HG03378 (cell line): ENCODE measurements at regions not wholly inside any gene's neighbourhood (a gene's known extent, or its start where the extent isn't known, plus 50 kb on each side); places are given as distances from the start of the nearest gene placed in this dataset.
"Not testable (repeated sequence)": the region's sequence is repeated elsewhere in the genome, so short reads cannot be mapped to it uniquely, and the experiment has no call there.

ENCODE experiments used
- ATAC-seq: cut with Tn5 transposase; IDR thresholded peaks from one replicate; pipeline ENCODE4 v1.9.1; 2021; ENCODE audit warnings: mild to moderate bottlenecking, moderate library complexity; ENCODE audit not compliant: unreplicated experiment

DNA sequence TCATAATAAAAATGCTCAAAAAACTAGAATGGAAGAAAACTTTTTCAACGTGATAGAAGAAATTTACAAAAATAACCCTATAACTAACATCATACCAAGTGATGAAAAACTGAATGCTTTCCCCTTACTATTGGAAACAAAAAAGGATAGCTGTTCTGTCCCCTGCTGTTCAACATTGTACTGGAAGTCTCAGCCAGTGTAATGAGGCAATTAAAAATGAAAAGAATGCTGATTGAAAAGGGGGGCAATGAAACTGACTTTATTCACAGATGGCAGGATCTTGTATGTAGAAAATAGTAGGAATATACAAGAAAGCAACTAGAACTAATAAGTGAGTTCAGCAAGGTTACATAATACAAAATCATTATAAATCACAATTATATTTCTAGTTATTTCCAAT, 337.9 kb upstream of the KITLG start:
- ATAC-seq: no peak

DNA sequence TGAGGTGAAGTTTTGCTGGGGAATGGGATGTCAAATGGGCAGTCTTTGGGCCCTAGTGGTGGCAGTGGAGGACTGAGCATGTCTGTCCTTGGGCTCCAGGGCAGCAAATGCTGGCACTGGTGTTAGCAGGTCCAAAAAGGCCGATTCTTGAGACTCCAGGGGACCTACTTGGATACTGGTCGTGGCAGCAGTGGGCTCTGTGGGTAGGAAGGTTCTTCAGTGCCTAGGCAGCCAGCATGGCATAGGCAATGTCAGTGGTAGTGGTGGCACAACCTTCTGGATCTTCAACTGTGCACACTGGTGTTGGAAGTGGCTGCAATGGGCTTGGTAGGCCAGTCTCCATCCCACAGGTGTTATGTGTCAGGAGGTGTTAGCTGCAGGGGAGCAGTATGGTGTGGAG, 334.7 kb upstream of the KITLG start:
- no peak for ATAC-seq

DNA sequence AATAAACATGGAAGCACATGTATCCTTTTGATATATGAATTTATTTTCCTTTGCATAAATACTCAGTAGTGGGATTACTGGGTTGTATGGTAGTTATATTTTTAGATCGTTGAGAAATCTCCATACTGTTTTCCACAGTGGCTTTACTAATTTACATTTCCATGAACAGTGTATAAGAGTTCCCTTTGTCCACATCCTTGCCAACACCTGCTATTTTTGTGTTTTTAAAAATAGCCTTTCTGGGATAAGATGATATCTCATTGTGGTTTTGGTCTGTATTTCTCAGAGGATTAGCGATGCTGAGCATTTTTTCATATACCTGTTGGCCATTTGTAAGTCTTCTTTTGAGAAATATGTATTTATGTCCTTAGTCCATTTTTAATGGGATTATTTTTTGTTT, 329.2 kb upstream of the KITLG start:
- ATAC-seq: no peak

DNA sequence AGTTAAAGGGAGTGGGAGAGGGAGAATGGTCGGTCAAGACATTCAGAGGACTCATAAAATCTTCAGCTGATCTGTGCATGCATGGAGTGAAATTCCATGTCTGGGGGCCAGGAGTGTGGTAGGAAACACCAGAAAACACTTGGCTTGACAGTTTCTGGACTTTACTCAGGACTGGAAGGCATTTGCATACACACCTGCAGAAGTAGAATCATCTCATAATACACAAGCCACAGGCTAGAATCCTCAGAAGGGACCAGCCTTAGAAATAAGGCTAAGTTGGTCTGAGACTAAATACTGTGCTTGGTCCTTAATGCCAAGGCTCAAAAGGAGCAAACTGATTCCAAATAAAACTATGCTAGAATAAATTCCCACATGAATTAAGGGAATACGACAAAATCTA, 328.1 kb upstream of the KITLG start:
- ATAC-seq: no peak

DNA sequence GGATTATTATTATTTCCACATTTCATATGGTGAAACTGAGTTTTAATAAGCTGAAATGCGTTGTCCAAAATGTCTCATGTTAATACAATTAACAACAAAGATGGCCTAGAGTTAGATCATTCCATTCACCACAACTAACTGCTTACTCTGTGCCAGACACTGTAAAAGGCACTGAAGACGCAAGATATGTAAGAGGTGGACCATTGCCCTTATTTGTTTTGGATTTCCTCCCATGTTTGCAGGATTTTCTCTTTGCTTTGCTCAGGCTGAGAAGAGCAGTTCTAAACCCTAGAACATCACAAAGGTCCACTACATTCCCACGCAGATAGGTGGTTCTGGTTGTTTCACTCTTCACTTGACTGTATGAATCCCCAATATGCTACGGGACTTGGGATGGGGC, 324.4 kb upstream of the KITLG start:
- no peak for ATAC-seq

DNA sequence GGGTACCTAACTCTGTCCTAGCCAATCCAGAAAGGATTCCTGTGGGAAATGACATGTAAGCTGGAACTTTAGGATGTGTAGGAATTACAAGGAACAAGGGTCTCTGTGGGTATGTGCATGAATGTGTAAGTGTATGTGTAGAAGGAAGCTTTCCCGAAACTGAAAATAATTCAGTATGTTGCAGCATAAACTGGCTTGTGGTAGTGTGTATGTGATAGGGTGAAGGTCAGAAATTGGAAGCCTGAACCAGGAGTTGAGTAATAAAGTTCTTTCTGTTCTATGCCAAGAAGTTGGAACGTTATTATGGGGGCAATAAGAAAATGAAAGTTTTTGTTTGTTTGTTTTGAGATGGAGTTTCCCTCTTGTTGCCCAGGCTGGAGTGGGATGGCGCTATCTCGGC, 323.1 kb upstream of the KITLG start:
- no peak for ATAC-seq

DNA sequence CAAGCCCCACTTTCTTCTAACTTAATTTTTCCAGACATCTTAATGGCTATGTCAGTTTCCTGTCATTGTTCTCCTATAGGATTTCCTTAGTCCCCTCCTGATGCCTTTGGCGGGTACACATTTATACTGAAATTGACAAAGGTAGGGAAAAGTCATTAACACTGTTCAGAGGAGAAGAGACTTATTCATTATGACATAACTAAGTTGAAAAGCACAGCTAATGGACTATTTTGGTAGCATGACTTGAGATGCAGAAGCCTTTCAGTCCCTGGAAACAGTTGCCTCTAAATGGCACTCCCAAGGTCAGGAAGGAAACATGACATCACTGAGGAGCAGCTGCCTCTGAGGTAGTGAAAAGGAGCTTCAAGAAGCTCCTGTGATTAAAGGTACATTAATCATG, 317.5 kb upstream of the KITLG start:
- ATAC-seq: no peak

DNA sequence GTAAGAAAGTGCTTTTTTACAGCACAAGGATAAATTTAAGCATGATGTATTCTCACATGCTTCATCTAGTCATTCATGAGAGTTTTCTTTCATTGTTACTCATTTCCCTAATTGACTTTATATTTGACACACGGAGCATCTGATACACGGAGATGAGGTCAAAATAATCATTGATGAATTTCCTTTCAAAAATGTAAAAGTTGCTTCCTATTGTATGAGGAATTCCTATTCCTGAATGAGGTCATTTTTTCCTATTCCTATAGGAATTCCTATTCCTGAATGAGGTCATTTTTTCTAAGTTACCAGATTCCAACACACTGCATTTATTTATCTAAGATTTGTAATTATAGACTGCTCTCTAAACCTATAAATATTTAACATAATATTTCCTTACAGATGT, 316.7 kb upstream of the KITLG start:
- ATAC-seq: no peak

DNA sequence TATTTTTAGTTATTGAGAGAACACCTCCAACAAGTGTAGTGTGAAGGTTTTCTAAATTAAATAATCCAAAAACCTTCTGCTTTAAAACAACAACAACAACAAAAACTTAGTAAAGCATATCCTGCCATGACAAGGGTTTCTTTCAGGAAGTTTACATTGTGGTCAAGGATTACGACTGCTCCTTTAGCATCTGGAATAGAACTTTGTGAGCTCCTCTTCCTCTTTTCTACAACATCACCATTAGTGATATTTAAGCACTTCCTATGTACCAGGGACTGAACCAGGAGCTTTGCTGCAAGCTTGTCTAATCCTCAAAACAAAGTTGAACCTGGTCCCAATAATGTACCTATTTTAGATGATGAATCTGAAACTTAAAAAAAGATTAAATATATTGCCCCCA, 315.4 kb upstream of the KITLG start:
- ATAC-seq: no peak

DNA sequence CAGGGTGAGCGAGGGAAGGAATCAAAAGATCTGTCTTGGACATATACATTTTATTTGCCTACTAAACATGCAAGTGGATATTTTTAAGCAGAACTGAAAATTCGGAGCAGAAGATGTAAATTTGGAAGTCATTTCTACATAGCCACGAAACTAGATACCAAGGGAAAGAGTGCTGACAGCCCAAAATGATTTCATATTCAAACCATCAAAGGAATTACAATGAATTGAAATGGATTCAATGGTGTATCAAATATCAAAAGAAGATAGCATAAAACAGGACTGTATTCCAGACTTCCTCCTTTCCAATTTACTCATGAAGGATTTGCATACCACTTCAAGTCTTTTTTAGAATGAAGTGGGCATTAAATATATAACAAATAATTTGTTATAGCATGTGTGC, 313.5 kb upstream of the KITLG start:
- no peak for ATAC-seq

DNA sequence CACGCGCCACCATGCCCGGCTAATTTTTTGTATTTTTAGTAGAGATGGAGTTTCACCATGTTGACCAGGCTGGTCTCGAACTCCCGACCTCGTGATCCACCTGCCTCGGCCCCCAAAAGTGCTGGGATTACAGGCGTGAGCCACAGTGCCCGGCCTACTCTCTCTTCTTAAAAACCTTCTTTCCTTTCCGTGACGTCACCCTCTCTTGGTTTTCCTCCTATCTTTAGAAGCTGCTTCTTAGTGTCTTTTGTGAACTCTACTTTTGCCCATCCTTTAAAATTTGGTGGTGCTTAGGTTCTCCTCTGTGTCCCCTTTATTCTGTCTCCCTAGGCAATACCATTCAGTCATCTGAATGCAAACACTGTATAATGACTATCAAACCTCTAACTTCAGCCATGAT, 311.2 kb upstream of the KITLG start:
- not testable (repeated sequence) for ATAC-seq

DNA sequence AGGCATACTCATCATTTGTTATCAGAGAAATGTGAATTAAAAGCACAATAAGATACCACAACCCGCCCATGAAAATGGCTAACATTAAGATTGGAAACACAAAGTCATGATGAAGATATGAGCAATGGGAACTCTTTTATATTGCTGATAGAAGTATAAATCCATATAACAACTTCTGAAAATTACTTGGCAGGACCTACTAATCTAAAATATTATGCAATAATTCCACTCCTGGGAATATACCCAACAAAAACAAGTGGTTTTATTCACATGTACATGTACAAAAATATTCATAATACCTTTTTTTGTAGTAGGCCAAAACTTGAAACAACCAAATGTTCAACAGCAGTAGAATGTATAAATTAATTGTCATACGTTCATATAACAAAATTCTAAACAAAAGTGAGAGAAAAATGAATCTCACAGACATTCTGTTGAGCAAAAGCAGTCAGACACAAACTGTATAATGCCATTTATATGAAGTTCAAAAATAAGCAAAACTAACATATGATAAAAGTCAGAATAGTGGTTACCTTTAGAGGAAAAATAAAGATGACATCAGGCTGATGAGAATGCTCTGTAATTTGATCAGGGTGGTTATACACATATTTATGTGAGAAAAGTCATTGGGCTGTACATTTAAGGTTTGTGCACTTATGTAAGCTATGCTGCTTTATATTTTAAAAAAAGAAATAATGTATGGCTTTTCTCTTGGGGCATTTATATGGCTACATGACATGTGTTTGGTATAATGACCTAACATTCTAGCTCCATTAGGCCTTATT, 309.2 kb upstream of the KITLG start:
- no peak for ATAC-seq

DNA sequence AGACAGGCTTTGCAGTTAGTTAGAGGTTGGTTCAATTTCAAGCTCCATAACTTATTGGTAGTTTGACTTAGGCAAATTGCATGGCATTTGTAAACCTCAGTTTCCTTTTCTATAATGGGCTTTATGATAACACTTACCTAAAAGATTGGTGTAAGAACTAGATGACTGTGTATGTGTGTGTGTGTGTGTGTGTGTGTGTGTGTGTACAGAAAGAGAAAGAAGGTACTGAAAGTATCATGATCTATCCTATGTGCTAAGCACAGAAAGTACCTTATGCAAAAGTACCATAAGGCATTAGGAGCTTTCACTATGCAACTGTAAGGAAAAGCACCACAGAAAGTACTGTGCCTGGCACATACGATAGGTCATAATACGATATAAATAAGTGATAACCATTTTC, 304.3 kb upstream of the KITLG start:
- ATAC-seq: peak; percentile 75

DNA sequence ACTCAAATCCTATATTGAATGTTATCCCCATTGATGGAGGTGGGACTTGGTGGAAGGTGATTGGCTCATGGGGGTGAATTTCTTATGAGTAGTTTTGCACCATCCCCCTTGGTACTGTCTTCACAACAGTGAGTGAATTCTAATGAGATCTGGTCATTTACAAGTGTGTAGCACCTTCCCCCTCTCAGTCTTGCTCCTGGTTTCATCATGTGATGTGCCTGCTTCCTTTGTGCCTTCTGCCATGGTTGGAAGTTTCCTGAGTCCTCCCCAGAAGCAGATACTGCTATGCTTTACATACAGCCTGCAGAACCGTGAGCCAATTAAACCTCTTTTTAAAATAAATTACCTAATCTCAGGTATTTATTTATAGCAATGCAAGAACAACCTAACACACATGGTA, 302.4 kb upstream of the KITLG start:
- ATAC-seq: no peak

DNA sequence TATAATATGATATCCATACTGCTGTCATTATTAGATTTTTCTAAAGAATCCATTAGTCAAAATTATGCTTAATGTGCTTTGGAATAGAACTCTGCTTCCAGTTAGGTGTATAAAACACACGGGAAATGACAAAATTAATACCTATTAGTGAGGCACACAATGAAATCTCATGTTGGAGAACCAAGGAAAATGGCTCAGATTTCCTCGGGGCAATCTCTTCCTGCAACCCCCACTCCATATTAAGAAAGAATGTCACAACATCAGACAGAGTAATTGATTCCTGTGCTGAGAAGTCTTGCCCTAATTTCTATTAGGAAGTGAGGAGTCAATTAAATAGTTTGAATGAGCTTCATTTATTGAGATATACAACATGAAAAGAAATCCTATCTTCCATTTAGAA, 299.8 kb upstream of the KITLG start:
- ATAC-seq: no peak

DNA sequence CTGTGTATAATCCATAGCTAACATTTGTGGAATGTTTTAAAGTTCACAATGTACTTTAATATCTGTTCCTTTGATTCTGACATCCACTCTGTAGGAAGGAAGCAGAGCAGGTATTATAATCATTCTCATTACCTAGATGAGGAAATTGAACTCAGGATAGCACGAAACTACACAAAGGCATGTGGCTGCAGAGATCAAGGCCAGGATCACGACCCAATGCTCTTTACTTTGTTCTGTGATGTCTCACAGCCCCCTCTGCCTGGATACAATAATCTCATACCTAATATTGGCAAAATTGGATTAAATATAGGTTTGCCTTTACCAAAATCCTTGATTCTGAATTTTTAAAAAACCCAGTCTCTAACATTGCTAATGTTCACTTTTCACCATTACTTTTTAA, 298.0 kb upstream of the KITLG start:
- no peak for ATAC-seq

DNA sequence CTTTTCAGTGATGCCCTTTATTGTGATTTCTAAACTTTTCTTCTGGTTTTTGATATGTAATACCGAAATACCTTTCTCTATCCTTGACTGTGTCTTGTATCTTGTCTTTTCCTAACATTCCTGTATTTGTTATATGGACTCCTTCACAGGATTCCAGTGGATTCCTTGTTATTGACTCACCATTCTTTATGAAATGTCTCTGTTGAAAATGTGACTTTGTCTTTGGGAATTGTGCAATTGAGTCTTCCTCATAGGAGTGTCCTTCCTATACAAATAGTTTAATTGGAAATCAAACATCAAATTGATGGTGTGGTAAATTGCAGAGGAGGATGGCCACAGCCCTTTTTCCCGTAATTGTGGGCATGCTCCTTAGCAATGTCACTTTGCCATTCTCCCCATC, 296.6 kb upstream of the KITLG start:
- ATAC-seq: no peak

DNA sequence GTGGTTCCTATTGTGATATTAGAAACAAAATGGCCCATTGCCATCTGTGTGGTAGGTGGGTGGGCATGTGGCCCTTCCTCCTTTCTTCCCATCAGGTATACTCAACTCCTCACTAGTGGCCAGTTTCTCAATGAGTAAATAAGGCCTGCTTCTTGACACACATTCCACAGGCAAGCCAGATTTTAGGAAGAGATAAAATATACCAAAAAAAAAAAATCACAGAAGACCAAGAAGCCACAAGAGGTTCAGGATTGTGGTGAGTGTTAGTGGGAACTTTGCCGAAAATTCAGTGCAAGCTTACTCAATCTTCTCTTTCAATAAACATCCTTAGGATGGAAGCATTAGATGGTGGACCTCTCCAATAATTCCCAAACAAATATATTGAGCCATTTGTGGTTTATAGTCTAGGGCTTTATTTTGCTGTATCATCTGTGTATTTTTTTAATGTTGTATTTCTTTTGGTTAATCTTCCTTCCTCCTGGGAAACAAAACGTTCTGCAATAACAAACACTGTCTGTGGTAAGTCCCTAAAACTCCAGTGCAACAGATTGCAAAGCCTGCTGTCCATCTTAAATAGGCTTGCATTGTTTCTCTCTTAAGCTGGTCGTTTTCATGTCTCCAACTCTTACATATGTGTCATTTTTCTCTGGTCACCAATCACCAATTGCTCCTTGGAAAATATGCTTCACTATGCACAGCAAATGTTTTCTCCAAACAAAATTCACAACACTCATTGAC, 289.9 kb upstream of the KITLG start:
- no peak for ATAC-seq

DNA sequence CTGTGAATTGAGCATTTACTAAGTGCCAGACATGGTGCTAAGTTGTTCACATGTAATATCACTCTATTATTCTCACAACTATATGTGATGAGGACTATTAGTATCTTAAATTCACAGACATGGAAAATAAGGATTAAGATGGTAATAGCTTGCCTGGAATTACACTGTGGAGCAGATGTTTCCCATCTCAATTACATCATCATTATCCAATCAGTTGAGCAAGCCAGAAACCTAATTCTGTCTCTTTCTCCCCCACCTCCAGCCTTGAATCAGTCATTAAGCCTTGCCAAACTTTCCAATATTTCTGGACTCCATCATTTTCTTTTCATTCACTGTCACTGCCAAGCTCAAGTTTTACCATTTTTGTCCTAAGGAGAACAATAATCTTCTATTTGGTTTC, 287.8 kb upstream of the KITLG start:
- ATAC-seq: no peak

DNA sequence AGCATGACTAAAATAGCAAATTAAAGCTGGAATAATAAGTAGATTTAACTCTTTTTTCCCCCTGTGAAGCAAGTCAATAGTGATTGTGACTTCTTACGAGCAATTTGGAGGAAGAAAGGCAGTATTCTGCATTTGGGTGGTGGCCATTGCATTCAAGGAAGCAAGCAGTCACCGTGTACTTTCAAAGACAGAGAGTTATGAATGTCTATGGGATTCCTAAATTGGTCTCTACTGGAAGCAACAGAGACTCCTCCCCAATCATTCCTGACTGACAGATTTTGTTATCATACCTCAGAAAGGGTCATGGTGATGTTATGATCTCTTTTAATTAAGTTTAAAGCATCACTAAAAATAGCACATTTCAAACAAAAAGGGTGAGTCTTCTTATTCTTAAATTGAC, 287.2 kb upstream of the KITLG start:
- ATAC-seq: no peak

DNA sequence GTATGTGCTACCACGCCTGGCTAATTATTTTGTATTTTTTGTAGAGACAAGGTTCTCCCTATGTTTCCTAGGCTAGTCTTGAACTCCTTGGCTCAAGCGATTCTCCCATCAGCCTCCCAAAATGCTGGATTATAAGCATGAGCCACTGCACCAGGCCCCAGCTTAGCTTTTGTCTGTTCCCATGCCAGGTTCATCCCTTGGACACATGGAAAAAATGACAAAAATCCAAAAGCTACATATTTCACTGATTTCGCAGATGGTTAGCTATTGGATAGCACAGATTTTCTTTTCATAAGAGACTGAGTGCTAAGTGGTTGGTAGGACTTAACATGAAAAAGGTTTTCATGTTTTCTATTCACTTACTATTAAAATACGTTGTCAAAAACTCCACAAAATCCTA, 286.6 kb upstream of the KITLG start:
- ATAC-seq: no peak

DNA sequence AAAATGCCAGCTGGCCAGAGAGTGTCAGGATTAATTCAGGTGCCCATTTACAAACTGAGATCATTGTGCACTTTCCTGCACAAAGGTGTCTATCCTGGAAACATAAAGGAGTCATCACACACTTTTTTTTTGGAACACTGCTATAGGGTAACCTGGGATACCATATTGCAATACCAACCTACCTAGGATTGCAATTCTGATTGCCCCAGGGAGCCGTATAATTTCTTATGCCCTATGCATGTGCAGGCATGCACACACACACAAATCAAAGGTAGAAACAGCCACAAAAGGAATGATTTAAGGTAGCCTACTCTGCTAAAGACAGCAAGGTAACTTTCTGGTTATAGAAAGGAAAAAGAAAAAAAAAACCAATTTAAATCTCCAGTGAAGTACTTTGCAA, 285.3 kb upstream of the KITLG start:
- ATAC-seq: no peak

DNA sequence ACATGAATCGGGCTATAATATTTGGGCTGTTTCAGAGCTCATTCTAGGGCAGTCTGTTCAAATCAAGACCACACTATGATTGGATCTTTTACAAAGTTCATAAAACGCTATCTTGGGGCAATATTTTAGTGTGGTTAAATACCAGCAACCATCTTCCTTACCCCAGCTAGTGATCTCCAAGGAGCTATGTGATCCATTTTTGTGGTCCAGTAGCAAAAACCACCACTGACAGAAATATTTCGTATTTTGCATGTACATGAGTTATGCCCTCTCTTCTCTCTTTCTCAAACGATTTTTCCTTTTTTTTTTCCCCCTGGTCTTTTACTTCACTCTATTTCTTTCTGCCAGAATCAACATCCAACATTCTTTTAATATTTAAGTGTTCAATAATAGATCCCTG, 280.6 kb upstream of the KITLG start:
- no peak for ATAC-seq
